ENCODE measurements at regions not wholly inside any gene's neighbourhood (a gene's known extent, or its start where the extent isn't known, plus 50 kb on each side); places are given as distances from the start of the nearest gene placed in this dataset.
"Not testable (repeated sequence)": the region's sequence is repeated elsewhere in the genome, so short reads cannot be mapped to it uniquely, and the experiment has no call there.

DNA sequence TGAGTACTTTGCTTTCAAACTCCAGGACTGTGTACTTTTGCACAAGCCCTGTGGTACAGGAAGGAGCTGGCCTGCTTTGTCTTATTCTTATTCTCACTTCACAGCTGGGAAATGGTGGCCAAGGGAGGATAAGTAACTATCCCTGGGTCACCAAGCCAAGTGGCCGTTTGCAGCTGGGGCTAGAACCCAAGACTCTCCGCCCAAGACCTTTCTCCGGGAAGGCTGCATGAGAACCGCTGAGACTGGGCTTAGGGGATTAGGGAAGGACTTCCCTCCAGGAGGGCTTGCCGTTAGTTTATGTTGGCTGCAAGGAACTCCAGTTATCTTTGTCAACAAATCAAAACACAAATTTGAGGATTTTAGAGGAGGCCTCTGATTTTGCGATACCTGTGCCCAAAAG is 109.5 kb upstream of the ADRA1D start:
- DNase-seq (ENCODE audit: low spot score) = no peak

DNA sequence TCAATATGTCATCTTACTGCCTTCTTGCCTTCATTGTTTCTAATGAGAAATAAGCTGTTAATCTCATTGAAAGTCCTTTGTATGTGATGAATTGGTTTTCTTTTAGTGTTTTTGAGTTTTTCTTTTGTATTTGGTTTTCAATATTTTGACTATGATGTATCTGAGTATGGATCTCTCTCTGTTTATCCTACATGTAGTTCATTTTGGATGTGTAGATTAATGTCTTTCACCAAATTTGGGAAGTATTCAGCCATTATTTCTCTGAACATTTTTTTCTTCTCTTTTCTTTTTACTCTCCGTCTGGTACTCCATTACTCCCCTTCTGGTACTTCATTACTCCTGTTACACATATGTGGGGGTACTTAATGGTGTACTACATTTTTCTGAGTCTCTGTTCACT is 103.3 kb upstream of the ADRA1D start:
- no peak for DNase-seq (ENCODE audit: low spot score)

DNA sequence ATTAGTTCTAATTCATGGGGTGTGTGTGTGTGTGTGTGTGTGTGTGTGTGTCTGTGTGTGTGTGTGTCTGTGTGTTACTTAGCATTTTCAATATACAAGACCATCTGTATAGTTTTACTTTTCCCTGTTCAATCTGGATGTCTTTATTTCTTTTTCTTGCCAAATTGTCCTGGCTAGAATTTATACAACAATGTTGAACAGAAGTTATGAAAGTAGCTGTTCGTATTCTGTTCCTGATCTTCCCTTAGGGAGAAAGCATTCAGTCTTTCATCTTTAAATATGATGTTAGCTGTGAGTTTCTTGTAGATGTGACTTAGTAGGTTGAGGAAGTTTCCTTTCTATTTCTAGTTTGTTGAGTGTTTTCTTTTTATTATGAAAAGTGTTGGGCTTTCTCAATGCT is 101.0 kb upstream of the ADRA1D start:
- DNase-seq (ENCODE audit: low spot score) = no peak

DNA sequence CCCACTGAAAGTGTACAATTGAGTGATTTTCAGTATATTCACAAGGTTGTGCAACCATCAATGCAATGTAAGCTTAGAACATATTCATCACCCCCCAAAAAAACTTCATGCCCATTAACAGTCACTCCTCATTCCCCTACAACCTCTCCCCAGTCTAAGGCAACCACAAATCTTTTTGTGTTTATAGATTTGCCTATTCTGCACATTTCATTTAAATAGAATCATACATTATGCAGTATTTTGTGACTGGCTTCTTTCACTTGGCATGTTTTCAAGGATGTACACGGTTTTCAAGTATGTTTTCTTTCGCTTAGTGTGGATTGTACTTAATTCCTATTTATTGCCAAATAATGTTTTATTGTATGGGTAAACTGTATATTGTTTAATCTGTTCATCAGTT is 95.6 kb upstream of the ADRA1D start:
- DNase-seq (ENCODE audit: low spot score) = no peak

DNA sequence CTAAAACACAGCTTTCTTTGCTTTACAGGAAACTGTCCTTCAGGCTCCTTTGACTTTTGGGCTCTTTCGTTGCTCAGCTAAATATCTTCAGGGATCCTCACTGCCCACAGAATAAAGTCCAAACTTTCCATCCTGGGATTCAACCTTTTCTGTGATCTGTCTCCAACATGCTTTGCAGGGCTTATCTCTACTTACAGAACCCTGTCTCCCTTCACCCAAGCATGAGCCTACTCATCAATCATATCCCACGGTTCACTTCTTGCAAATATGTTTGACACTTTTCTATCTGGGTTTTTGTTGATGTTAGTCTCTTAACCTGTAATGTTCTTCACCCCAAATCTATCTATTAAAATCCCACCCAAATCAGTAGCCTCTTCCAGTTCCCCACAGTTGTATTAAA is 93.5 kb upstream of the ADRA1D start:
- no peak for DNase-seq (ENCODE audit: low spot score)

DNA sequence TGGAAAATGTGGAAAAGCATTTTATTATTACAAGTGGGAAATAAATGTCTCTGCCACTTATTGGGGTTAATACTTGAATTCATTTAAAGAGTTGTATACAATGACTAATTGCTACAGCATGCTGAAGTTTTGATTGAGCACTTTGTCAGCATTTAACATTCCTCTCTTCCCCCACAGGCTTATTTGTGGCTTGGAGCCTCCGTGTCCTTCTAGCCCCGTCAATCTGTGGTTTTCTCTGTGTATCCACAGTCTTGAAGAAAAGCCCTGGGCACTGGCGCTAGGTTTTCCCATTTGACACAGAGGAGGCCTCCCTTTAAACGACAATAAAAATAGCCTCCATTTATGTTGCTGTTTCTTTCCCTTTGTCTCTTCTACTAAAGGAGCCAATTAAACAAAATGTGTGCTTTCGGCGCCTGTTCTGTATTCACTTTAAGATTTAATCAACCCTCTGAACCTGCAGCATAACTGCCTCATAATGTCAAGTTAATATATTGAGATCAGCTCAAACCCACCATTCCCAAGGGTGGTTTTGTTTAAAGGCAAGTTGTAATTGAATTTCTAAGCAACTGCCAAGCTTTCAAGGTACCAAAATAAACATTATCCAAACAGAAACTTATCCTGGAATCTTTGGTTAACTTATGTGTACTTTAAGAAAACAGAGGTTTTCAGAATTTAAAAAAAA is 92.9 kb upstream of the ADRA1D start:
- DNase-seq (ENCODE audit: low spot score) = peak; percentile 33

DNA sequence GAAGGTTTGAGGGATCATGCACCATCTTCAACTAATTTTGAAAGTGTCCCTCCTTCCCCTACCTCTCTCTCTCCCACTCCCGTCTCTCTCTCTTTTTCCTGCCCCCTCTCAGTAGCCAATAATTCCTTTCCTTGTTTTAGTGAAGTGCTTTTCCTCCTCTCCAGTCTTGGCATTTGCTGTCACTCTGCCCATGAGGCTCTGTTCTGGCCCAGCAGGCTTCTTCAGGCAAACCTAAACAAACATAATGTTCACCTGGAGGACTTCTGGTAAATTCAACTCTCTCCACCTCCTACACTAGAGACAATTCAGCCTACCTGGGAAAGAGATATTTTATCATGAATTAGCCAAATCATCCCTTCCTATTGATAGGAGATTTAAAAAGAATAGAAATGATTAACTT is 86.6 kb upstream of the ADRA1D start:
- DNase-seq (ENCODE audit: low spot score) = no peak

DNA sequence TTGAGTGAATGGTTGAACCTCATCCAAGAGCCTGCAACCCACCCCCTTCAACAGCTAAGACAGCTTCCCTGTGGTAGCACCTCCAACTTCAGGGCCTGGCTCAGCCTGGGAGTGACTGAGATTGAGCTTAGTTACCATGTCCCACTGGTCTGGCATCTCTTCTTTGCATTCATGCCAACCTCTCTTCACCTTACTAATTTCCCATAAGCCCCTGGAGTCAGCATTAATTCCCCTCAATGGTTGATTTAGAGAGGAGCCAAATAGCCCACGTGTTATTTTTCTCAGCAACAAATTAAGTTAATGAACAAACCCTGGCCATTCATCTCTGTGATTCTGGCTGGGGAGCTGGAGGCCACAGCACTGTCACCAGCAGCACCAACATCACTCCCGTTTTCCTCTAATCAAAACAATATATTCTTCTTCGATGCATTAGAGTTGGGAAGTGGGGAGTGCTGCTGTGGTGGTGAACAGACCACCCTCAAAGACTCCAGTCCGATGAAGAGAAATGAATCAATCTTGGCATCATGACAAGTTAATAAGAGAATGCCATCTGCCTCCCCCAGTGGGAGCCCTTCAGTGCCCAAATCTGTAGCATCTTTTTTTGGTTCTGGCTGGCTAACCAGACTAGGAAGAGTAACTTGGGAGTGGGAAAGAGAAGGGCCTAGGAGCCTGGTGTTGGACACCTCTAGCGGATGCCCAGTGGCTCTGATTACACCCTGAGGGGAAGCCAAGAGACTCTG is 83.2 kb upstream of the ADRA1D start:
- no peak for DNase-seq (ENCODE audit: low spot score)

DNA sequence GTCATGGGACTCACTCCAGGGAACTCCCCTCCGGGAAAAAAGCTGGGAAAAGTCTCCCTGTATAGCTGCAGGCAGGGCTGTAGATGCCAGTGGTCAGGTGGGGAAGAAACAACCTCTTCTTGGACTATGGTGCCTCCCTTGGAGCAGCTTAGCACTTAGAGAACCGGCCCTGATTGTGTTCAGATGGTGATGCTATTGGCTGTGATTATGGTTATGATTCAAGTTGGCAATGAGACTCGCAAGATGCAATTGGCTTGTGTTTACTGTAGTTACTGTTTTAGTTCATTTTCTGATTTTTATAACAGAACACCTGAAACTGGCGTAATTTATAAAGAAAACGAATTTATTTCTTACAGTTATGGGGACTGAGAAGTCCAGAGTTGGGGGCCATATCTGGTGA is 80.9 kb upstream of the ADRA1D start:
- no peak for DNase-seq (ENCODE audit: low spot score)

DNA sequence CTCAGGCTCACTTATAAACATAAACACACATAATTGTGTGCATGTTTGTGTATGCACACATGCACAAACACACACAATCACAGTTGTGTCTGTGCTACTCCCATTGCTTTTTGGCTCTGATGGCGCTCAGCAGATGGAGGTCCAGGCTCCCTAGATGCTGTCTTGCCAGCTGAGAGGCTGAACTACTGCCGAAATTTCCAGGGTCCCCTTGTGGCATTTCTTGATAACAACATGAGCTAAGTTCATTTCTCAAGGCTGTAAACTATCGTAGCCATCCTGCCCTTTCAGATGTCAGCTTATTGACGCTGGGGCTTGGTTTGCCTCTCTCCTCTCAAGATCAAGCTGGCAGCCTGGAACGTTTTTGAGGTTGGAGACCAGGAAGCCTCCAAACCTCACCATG is 80.1 kb upstream of the ADRA1D start:
- DNase-seq (ENCODE audit: low spot score) = no peak

DNA sequence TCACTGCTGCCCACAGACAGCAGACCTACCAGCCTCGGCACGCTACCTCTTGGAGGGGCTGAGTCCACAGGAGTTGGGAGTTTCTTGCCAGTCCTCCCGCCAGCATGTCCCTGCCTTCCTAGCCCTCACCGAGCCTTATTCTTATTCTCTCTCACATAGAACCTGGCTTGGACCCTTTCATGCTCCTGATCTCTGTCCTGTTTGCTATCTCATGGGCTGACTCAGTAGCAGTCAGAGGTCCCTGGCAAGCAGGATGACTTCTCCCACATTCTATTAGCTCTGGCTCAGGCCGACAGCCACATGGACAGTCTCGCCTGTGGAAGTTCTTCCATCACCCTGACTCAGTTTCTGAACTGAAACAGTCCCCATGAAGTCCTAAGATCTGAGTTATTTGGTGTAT is 79.5 kb upstream of the ADRA1D start:
- no peak for DNase-seq (ENCODE audit: low spot score)

DNA sequence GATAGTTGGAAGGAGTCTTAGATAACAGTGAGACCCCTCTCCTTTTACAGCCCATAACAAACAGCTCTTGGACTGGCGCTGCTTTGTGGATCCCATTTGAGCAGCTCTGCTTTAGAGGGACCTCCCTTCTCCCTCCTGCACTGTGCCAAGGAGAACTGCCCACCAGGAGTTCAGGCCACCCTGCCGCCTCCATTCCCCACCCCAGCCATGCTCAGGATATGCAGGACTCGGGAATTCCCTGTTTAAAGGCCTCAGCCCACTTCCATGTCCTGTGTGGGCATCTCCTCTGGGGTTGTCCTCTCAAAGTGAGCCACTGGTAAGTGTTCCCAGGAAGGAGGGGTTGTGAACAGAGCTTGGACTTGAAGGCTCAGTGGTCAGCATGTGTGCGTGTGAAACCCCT is 78.9 kb upstream of the ADRA1D start:
- DNase-seq (ENCODE audit: low spot score) = no peak

DNA sequence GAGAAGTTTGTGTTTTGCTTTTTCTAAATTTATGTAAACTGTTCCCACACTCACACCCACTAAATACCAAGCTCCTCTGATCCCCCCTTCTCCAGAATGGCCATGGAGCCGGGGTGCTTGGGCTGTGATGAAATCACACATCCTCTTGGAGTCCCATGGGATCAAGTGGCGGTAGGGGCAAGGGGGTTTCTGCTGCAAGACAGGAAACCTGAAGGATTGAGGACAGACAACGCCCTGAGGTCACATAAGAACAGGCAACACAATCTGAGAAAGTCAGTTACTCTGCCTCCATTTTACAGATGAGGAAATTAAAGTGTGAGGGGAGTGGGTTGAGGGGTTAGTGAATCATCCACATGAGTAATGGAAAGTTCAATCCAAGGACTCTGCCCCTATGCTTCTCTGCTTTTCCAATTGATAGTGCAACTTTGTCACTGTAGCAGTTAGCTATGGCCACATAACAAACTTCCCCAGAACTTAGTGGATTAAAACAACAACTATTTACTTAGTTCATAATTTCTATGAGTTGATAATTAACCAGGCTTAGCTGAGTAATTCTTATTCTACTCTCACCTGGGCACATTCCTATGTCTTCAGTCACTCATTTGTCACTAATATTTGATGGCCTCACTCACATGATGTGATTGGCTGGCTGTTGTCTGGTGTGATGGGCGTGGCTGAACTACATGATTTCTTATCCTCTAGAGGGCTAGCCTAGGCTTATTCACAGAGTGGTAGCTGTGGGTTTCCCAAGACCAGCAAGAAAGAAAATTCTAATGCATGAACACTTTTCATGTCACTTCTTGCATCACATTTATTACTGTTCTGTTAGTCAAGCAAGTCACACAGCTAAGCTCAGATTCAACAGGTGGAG is 77.3 kb upstream of the ADRA1D start:
- peak; percentile 44 for DNase-seq (ENCODE audit: low spot score)

DNA sequence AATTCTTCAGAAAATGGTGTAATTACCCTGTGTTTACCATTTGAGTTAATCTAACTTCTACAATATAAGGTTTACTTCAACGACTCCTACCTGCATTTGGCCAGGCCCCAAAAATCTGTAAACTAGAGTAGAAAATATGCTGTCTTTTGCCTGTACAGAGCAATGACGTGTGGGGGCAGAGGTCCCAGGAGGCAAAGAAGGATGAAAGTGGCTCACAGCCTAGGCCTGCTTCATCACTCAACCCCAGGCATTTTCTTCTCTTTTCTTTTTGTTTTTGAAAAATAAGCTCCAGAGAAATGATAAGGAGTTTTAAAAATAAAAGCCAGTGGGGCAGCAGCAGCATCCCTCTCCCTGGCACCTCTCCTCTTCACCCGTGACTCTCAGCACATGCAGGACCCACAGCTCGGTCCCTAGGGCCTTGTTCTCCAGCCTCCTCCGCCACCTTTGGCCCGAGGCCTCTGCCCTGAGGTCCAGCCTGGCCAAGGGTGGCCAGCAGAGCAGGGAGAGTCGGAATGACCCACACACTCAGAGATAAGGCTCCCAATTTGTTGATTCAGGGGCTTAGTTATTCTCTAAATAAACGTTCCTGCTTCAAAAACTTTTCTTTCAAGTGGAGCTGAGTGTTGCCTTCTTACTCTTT is 76.6 kb upstream of the ADRA1D start:
- no peak for DNase-seq (ENCODE audit: low spot score)

DNA sequence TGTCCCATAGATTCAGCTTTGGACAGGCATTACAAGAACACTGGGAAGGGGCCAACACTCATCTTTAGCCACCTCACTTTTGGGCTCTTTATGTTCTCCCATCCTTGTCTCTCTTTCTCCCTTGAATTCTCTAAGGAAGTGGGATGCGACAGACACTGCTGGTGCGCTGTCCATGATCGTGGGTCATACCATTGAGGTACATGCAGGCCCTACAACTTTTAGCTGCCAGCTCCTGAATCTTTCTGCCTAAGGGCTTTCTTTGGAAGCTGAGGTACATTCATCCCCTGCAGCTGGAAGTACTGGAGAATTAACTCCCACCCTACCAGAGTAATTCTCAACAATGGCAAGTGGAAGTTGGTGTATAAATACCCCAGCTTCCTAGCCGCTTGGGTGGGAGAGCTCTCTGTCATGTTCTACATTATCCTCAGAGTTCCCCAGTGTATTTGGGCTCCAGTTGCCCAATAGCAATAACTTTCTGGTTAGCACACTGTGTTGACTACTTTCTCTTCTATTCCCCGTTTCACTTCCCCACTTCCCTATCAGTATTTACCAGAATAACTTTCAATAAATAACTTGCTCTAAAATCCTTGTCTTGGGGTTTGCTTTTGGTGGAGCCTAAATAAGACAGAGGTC is 75.6 kb upstream of the ADRA1D start:
- no peak for DNase-seq (ENCODE audit: low spot score)

DNA sequence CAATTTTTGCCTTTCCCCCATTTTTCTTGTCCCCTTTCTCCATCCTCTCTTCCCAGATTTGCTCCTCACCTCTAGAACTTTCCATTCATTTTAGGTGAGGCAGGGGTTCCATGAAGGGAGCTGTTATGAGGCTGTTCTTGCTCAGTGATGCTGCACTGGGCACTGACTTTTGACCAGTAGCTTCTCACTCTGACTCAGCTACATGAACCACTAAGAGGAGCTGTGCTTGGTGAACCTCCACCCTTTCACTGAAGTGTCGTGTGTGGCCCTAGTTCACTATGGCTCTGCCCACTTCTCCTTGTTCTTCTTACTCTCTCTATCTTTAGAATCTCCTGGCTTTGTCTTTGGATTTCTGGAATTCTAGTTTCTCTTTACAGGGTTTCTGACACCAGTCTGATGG is 73.4 kb upstream of the ADRA1D start:
- no peak for DNase-seq (ENCODE audit: low spot score)

DNA sequence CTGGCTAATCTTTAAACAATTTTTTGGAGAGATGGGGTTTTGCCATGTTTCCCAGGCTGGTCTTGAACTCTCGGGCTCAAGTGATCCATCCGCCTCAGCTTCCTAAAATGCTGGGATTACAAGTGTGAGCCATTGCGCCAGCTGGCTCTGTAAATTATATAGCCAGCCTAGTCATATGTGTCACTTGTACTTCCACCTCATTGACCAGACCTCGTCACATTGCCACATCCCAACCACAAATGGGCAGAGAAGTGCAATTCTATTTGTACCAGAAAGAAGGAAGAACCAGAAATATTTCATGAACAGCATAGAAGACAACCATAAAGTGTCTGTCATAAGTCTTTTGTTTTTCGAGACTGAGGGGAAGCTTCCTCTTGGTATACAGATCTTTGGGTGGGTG is 71.2 kb upstream of the ADRA1D start:
- no peak for DNase-seq (ENCODE audit: low spot score)

DNA sequence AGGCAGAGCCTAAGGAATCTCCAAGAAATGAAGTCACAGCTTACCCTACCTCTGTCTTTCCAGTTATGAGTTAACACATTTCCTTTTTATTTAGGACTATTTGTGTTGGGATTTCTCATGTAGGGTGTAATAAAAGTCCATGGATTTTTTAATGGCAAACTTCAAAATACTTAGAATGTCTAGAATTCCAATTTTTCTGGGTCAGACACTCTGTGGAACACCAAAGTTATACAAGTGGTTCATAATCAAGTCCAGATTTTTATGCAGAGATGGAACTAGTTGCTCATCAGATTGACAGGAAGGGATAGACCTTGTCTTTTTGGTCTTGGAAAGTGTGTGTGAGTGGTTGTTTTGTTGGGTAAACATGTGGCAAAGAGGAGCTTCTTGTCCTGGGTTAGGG is 69.8 kb upstream of the ADRA1D start:
- DNase-seq (ENCODE audit: low spot score) = no peak

DNA sequence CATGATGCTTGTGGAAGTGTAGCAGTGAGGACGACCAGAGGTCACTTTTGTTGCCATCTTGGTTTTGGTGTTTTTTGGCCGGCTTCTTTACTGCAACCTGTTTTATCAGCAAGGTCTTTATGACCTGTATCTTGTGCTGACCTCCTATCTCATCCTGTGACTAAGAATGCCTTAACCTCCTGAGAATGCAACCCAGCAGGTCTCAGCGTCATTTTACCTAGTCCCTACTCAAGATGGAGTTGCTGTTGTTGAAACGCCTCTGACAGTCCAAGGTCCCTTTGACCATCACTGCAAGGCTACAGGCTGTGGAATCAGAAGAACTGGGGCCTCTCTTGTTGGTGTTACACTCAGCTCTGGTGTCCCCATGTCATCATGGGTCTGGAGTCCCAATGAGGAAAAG is 61.5 kb upstream of the ADRA1D start:
- not testable (repeated sequence) for DNase-seq (ENCODE audit: low spot score)

DNA sequence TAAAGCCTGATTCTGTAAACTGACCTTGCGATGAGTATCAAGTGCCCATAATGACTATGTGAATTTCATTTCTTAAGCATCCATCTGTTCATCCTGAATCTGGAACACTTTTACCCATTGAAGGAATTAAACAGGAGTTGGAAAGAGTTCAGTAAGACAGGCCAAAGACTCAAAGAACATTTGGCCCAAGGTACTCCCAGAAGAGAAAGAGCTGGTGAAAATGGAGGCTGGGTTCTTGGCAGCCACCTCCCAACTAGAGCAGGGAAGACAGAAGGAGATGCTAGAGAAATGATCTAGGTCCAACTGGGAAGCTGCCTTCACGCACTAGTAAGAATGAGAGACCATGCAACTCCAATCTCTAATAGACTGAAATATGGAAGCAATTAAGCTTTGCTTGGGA is 57.1 kb upstream of the ADRA1D start:
- no peak for DNase-seq (ENCODE audit: low spot score)

DNA sequence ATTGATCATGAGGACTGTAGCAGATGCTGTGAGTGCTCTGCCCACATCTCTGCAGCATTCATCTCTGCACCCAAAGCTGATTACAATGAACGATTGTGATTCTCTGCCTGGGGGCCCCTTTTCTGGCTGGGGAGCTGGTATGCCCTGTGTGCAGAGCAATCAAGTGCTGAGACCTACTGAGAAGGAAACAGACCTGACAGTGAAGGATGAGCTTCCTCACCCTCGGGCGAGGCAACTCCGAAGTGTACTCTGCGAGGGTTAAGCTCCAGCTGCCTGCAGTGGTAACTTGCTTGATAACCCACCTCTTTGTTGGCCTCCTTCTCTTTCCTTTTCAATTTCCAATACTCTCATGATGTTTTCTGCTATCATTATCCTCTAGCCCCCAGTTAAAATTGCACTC is 56.0 kb upstream of the ADRA1D start:
- no peak for DNase-seq (ENCODE audit: low spot score)

DNA sequence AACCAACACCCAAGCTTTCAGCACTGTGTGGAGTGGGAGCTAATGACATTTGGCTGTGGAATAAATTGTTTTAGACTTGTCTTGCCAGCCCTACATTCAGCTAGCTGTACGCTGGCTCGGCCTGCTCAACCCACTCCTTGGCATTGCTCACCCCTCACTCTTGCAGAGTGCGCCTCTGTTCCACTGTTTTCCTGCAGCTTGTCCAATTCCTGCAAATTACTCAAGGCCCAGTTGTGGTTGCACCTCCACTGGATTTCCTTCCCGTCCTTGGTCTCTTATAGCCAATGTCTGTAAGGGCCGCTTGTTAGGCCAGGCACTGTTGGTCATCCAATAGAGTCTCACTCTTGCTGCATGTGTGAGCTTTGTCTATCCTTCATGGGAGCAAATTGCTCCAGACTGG is 55.5 kb upstream of the ADRA1D start:
- no peak for DNase-seq (ENCODE audit: low spot score)

All from SW480 (cell line).